Endodermal cell (in vitro differentiated cells): ENCODE measurements at regions not wholly inside any gene's neighbourhood (a gene's known extent, or its start where the extent isn't known, plus 50 kb on each side); places are given as distances from the start of the nearest gene placed in this dataset.
A peak's percentile ranks its signal among the peaks of the same experiment; 100 is the strongest.

Experiments used
- DNase-seq: peaks from one replicate; pipeline ENCODE4 v3.0.0-alpha.2; 2017
- H3K27ac ChIP-seq: 2 replicates; pipeline ENCODE4 v1.5.1; 2013; ENCODE audit warnings: mild to moderate bottlenecking, low read depth, low read length, moderate library complexity
- H3K27me3 ChIP-seq: 2 replicates; pipeline ENCODE4 v1.6.1; 2013; ENCODE audit warnings: mild to moderate bottlenecking, low read length, moderate library complexity; ENCODE audit not compliant: insufficient read depth, control insufficient read depth, poor library complexity, severe bottlenecking
- H3K36me3 ChIP-seq: 2 replicates; pipeline ENCODE4 v1.7.0; 2013; ENCODE audit warnings: mild to moderate bottlenecking, low read length, moderate library complexity; ENCODE audit not compliant: control insufficient read depth, insufficient read depth
- H3K4me1 ChIP-seq: one replicate; pipeline ENCODE4 v1.7.0; 2013; ENCODE audit warnings: low read length; ENCODE audit not compliant: control insufficient read depth, insufficient read depth
- H3K4me3 ChIP-seq: 2 replicates; pipeline ENCODE4 v1.5.1; 2013; ENCODE audit warnings: mild to moderate bottlenecking, low read length, moderate library complexity
- H3K9ac ChIP-seq: 2 replicates; pipeline ENCODE4 v1.6.1; 2013; ENCODE audit warnings: mild to moderate bottlenecking, low read length, moderate library complexity; ENCODE audit not compliant: poor library complexity, severe bottlenecking; ENCODE audit errors: extremely low read depth
- H3K9me3 ChIP-seq: 2 replicates; pipeline ENCODE4 v1.6.1; 2013; ENCODE audit warnings: mild to moderate bottlenecking, low read length, moderate library complexity; ENCODE audit not compliant: control insufficient read depth
- H3K27ac Mint-ChIP-seq: 2 replicates; pipeline ENCODE4 v1.8.0; 2020; ENCODE audit warnings: mixed read lengths
- H3K27me3 Mint-ChIP-seq: 2 replicates; pipeline ENCODE4 v1.8.0; 2021; ENCODE audit warnings: mild to moderate bottlenecking, mixed read lengths; ENCODE audit not compliant: insufficient read depth
- H3K36me3 Mint-ChIP-seq: 2 replicates; pipeline ENCODE4 v1.8.0; 2020; ENCODE audit warnings: low read depth, mixed read lengths
- H3K4me1 Mint-ChIP-seq: 2 replicates; pipeline ENCODE4 v1.8.0; 2020; ENCODE audit warnings: mixed read lengths
- H3K4me3 Mint-ChIP-seq: 2 replicates; pipeline ENCODE4 v1.8.0; 2020; ENCODE audit warnings: mild to moderate bottlenecking, moderate library complexity, mixed read lengths
- H3K9me3 Mint-ChIP-seq: 2 replicates; pipeline ENCODE4 v1.8.0; 2020; ENCODE audit warnings: mild to moderate bottlenecking, mixed read lengths
- WGBS, 2 experiments: methylation state at CpG; one replicate each; pipeline versions ENCODE4 v1.1.5 to v1.1.7; 2013; ENCODE audit warnings: missing lambda C conversion rate in 2 of 2, mixed read lengths in 1 of 2; ENCODE audit not compliant: insufficient coverage in 1 of 2, insufficient read length in 1 of 2; 5-methylcytosine and 5-hydroxymethylcytosine counted together
- TF ChIP-seq, protein P1 (sequence below): fragments of 200-600 bp; sonication (generic); conservative IDR thresholded peaks from 2 replicates; pipeline ENCODE4 v1.5.0; 2021; ENCODE audit warnings: antibody characterized with exemption, mild to moderate bottlenecking

DNA sequence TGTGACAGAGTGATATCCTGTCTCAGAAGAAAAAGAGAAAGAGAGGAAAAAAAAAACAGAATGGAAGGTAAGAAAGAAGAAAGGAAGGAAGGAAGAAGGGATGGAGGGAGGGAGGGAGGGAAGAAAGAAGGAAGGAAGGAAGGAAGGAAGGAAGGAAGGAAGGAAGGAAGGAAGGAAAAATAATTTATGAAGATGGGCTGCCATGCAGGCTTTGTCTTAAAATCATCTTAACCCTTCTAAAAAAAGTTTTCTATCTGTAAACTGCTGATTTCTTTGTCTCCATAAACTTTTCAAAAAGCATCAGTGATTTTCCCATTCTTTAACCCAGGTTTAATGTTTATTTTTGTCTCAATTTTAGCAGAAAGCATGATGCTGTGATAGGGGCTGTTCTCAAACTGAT, 1154.1 kb upstream of the CDH6 start:
- Histone ChIP-seq H3K27me3 (no peaks in the 10 kb centered on the region), H3K27ac (no peak overlapping the region), H3K36me3 (no peaks in the 10 kb centered on the region), H3K9ac (no peak overlapping the region), H3K4me1 (no peaks in the 10 kb centered on the region), H3K9me3 (no peaks in the 10 kb centered on the region), H3K4me3 (no peak overlapping the region)
- H3K4me1 Mint-ChIP-seq = no peaks in the 10 kb centered on the region
- TF ChIP-seq, protein P1, sequence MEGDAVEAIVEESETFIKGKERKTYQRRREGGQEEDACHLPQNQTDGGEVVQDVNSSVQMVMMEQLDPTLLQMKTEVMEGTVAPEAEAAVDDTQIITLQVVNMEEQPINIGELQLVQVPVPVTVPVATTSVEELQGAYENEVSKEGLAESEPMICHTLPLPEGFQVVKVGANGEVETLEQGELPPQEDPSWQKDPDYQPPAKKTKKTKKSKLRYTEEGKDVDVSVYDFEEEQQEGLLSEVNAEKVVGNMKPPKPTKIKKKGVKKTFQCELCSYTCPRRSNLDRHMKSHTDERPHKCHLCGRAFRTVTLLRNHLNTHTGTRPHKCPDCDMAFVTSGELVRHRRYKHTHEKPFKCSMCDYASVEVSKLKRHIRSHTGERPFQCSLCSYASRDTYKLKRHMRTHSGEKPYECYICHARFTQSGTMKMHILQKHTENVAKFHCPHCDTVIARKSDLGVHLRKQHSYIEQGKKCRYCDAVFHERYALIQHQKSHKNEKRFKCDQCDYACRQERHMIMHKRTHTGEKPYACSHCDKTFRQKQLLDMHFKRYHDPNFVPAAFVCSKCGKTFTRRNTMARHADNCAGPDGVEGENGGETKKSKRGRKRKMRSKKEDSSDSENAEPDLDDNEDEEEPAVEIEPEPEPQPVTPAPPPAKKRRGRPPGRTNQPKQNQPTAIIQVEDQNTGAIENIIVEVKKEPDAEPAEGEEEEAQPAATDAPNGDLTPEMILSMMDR = no peak
- H3K27me3 Mint-ChIP-seq = no peaks in the 10 kb centered on the region
- H3K4me3 Mint-ChIP-seq = no peak overlapping the region
- no peak for DNase-seq
- H3K9me3 Mint-ChIP-seq = no peaks in the 10 kb centered on the region
- no peaks in the 10 kb centered on the region for H3K36me3 Mint-ChIP-seq
- H3K27ac Mint-ChIP-seq = no peak overlapping the region

GRCh38 chr5:30034870-30035269, 1158.6 kb upstream of the CDH6 start:
- TF ChIP-seq, protein P1 = no peak
- no peak overlapping the region for H3K27ac ChIP-seq
- 86 to 89% methylated on average over 2 of the region's 2 CpGs for WGBS, 2 experiments

DNA sequence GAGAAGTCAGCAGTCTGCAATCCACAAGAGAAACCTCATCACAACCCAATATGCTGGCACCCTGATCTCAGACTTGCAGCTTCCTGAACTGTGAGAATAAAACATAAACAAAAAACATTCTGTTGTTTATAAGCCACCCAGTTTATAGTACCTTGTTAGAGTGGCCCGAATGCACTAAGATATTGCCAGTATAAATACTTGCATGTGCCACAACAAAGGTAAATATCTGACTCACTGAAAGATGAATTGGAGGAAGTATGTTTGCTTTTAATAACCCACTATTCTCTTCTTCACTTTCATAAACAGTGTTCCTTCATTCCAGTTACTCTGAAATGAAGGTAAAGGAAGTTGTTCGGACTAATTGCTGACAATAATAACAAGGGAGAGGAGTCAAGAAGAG, 1163.4 kb upstream of the CDH6 start:
- H3K27me3 Mint-ChIP-seq = no peaks in the 10 kb centered on the region
- no peak overlapping the region for H3K4me3 ChIP-seq
- no peaks in the 10 kb centered on the region for H3K4me1 ChIP-seq
- peak overlapping the region; percentile 16 for H3K27ac Mint-ChIP-seq
- DNase-seq = no peak
- no peaks in the 10 kb centered on the region for H3K36me3 Mint-ChIP-seq
- TF ChIP-seq, protein P1 = no peak
- no peaks in the 10 kb centered on the region for H3K4me1 Mint-ChIP-seq
- H3K9me3 ChIP-seq = no peaks in the 10 kb centered on the region
- H3K36me3 ChIP-seq = no peaks in the 10 kb centered on the region
- no peak overlapping the region for H3K4me3 Mint-ChIP-seq
- no peak overlapping the region for H3K9ac ChIP-seq
- WGBS, 2 experiments = 88 to 100% methylated on average over 1 to 2 of the region's 2 CpGs
- H3K9me3 Mint-ChIP-seq = no peaks in the 10 kb centered on the region
- H3K27ac ChIP-seq = no peak overlapping the region
- no peaks in the 10 kb centered on the region for H3K27me3 ChIP-seq

More at GRCh38 chr5:30034870-30035269, 1158.6 kb upstream of the CDH6 start:
- Histone ChIP-seq H3K27me3 (no peaks in the 10 kb centered on the region), H3K36me3 (no peaks in the 10 kb centered on the region), H3K9me3 (no peaks in the 10 kb centered on the region), H3K4me1 (no peaks in the 10 kb centered on the region), H3K9ac (no peak overlapping the region), H3K4me3 (no peak overlapping the region)
- Mint-ChIP-seq H3K4me3 (no peak overlapping the region), H3K4me1 (no peaks in the 10 kb centered on the region), H3K9me3 (no peaks in the 10 kb centered on the region), H3K27ac (no peak overlapping the region), H3K36me3 (no peaks in the 10 kb centered on the region), H3K27me3 (no peaks in the 10 kb centered on the region)
- no peak for DNase-seq
